HG03571 (cell line): ENCODE measurements at regions not wholly inside any gene's neighbourhood (a gene's known extent, or its start where the extent isn't known, plus 50 kb on each side); places are given as distances from the start of the nearest gene placed in this dataset.
A peak's percentile ranks its signal among the peaks of the same experiment; 100 is the strongest.

Experiments used
- ATAC-seq: cut with Tn5 transposase; IDR thresholded peaks from one replicate; pipeline ENCODE4 v1.9.1; 2021; ENCODE audit not compliant: unreplicated experiment

DNA sequence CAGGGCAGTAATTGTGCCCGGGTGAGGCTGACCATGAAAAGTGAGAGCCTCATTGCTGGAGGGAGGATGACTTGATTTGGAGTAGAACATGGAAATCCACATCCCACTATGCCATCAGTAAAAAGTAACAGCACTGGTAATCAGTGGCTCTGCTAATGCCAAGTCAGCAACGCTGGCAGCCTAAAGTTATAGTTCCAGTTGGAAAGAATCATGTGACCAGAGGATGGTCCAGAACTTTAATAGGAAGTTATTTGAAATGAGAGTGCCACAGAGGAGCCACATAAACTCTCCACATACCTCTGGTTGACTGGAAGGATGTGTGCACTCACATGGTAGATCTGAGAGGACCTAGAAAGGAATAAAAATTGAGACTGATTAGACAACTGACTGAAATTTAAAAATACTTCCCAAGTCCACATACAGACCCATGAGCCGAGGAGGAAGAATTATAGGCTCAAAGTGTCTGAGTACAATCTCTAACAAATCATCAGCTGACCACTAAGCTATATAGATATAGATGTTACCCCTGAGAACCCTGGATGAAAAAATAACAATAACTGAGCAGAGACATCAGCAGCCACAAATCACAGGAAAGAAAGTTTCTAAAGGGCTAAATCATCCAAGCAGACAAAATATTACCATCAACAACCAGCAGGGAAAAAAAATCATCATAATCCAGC, 346.8 kb downstream of the STK39 start:
- ATAC-seq: no peak

DNA sequence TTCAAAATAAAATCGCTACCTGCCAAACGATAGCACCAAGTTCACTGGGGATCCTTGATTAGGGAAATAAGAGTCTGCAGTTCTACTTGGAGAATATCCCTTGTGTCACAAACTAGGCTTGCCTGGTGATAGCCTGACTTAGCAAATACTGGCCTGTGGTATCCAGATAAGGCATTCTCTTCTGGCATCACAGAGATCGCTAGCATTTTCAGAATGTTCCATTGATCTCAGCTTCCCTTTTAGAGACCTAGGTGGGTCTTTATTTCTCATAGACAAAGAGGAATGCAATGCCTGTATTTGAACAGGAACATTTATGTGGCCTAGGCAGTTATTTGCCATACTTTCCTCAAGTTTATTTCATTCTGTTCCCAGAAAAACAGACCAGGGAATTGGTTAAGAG, 349.1 kb downstream of the STK39 start:
- no peak for ATAC-seq

DNA sequence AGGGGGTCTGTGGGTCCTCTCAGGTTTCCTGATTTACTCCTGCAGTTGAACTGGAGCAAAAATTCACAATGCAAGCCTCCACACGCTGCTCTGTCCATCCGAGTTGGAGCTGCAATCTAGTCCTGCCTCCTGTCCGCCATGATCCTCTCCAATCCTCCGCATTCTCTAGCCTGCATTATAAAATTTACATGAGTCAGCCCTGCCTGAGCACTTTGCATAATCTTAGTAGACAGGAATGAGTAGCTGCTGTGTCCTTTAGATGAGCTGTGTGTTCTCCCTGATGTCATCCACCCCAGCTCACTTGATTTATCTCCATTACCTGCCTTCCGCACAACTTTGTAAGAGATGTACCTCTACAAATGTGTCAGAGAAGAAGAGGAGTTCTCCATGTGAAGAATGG, 355.6 kb downstream of the STK39 start:
- ATAC-seq: no peak

DNA sequence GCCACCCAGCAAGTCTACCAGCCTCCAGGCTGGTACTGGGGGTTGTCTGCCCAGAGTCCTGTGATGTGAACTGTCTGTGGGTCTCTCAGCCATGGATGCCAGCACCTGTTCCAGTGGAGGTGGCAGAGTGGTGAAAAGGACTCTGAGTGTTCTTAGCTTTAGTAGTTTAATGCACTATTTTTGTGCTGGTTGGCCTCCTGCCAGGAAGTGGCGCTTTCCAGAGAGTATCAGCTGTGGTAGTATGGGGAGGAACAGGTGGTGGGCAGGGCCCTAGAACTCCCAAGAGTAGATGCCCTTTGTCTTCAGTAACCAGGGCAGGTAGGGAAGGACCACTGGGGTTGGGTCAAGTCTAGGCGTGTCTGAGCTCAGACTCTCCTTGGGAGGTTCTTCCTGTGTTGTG, 356.7 kb downstream of the STK39 start:
- no peak for ATAC-seq

DNA sequence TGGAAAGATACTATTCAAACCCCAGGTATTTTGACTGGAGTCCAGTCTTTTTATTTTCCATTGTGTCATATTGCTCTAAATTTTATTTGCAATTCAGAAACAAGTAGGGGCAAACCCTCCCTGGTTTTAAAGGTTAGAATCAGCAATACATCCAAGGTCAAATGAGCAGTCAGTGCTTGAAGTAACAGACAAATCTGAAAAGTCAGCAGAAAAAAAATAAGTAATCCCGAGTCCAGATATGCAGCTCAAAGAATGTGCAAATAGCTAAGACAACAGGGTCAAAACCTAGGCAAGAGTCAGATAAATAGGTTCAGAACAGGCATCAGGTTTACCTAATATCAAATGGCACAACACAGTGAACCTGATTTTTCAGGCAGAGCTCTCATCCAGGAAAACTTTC, 367.0 kb downstream of the STK39 start:
- ATAC-seq: no peak

DNA sequence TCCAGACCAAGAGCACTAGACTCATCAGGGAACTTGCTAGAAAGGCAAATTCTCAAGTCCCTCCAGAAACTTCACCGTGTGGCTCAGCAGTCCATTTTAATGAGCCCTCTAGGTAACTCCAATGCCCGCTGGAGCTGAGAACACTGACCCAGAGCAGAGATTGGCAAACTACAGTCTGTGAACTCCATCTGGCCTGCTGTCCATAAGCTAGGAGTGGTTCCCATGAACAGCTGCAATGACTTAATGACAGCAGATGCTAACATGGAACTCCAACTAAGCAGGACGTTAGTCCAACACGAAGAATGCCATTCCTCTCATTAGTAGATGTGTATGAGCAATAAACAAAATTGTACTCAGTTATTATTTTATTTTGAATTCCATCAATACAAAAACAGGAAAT, 371.9 kb downstream of the STK39 start:
- no peak for ATAC-seq

DNA sequence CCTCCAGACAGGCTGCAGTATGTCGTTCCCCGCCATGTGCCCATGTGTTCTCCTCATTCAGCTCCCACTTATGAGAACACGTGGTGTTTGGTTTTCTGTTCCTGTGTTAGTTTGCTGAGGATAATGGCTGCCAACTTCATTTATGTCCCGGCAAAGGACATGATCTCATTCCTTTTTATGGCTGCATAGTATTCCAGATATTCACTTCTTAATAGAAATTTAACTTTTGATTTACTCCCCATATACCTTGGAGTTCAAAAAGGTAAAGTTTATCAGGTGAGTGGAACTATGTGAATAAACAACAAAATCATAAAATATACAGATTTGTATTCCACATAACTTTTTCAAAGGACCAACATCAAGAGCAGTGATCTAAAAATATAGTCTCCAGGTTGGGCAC, 372.6 kb downstream of the STK39 start:
- no peak for ATAC-seq

DNA sequence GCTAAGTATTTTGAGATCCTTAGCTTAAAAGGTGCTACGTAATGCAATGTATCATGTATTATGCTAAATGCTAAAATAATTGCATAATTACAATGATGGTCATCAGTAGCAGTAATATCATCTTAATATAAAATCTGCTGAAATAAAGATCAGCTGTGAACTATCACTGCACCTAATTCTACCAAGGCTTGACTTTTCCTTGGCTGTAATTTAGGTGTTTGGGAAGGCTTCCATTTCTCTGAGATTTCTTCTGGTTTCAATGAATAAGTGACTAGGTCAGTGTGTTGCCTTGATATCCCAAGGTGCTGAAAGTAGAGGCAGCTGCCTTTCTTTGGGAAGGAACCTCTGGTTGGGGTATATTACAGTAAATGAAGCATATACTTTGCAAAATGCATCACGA, 376.1 kb downstream of the STK39 start:
- ATAC-seq: no peak

DNA sequence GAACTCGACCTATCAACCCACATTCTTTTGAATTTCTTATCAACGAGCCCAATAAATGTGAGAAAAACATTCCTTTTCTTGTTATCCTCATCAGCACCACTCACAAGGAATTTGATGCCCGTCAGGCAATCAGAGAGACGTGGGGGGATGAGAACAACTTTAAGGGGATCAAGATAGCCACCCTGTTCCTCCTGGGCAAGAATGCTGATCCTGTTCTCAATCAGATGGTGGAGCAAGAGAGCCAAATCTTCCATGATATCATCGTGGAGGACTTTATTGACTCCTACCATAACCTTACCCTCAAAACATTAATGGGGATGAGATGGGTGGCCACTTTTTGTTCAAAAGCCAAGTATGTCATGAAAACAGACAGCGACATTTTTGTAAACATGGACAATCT, 378.2 kb downstream of the STK39 start:
- ATAC-seq: no peak

DNA sequence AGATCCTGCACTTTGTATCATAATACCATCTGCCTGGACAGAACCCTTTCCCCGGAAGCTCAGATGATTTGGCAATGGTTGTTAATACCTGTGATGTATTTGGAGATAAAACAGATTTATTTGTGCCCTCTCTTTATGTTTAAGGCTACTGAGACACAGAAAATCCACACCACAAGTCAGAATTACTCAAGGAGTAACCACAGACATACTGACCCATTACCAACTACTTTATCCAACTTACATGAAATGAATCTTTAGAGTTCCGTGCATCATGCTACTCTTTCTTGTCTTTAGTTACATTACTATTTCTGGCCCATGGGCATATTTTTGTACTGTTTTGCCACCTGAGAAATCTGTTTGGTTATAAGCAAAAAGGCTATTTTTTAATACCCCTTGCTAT, 384.0 kb downstream of the STK39 start:
- no peak for ATAC-seq

DNA sequence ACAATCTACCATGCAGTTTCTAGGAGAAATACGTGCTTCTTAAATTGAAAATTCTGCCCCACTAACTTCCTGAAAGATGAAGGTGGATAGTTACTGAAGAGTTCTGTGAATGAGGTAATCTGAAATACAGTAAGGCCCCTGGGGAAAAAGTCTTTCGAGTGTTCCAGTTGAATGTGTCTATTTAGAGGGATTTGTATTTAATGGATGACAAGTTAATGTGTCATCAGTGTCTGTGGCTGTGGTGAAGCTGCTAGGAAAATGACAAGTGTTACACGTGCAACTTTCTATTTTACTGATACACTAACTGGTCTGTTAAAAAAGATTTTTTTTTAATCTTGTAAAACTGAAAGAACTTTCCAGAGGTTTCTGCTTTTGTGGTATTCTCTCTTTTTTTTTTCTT, 384.6 kb downstream of the STK39 start:
- peak; percentile 77 for ATAC-seq

DNA sequence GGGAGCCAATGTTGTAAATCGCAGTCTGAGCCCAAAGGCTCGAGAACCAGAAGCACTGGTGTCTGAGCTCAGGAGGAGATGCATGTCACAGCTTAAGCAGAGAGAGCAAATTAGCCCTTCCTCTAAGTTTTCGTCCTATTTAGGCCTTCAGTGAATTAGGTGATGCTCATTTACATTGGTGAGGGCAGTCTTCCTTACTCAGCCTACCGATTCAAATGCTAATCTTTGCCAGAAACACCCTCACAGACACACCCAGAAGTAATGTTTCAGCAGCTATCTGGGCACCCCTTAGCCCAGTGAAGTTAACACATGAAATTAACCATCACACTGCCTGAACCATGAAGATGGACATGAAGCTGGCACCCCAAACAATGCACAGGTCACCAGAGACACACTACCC, 385.1 kb downstream of the STK39 start:
- ATAC-seq: peak; percentile 9

DNA sequence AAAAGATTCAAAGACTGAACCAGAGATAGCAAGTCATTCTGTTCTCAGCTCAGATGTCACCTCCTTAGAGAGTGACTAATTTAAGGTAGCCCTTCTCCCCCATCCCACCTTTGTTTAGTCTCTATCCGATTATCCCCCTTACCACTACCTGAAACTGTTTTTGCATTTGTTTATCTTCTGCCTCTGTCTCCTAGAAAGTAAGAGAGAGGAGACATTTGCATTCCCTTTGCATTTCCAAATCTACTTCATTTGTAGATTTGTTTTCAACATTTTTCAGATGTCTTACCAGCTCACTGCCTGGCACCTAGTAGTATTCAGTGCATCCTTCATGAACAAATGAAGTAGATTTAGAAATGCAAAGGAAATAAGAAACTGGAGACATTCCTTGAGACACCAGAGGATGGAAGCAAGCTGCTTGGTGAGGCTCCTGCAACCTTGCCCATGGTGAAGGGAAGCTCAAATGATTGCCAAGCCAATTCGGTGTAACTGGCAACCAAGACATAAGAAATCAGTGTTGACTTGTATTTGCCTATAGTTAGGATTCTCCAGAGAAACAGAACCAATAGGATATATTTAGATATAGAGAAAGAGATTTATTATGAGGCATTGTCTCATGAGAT, 385.7 kb downstream of the STK39 start:
- no peak for ATAC-seq

DNA sequence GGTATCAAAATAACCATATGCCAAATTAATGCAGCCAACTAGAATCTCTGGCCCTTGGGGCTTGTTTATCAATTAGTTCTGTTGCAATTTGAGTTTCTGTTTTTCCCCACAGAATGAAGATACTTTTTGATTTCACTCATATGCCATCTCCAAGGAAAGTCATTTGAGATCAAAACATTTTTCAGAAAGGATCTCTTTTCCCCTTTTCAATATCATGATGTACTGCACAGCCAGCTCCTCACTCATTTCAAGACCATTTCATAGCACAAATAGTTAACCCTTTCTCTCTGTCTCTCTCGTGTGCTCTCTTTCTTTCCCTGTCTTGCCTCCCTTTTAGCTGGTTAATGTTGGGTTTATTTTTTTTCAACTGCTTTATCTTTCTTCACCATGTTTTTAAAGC, 387.3 kb downstream of the STK39 start:
- ATAC-seq: no peak

DNA sequence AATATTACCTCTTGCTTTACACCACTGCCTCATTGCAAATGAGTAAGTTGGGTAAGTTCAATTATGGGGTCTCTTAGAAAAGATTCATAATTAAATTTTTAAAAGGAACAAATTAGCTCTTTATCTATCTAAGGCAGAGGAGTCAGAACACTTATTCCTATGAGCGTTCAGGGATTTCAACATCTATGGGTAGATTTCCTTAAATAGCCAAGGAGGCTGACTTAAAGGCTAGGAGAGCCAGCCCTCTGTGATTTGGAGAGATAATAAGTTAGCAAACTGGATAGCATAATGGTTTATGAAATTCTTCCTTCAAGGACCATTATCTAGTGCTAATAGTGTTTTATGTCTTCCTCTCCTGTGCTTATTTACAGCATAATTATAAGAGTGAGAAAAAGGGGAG, 387.7 kb downstream of the STK39 start:
- no peak for ATAC-seq

DNA sequence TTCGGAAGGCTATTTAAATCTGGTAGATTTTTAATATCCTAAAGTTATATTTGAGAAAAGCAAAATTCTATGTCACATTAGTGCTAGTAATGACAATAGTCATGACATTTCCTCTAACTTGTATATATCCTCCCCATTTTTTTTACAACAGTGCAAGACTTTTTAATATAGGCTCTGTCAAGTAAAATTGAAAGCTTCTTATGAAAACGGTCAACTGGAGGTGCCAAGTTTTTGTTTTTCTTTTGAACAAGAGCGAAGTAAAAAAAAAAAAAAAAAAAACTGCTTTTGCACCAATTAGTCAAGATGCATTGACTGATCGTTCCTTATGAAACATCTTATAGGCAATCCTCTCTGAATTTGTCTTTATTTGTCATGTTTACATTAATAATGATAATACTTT, 389.3 kb downstream of the STK39 start:
- ATAC-seq: no peak

DNA sequence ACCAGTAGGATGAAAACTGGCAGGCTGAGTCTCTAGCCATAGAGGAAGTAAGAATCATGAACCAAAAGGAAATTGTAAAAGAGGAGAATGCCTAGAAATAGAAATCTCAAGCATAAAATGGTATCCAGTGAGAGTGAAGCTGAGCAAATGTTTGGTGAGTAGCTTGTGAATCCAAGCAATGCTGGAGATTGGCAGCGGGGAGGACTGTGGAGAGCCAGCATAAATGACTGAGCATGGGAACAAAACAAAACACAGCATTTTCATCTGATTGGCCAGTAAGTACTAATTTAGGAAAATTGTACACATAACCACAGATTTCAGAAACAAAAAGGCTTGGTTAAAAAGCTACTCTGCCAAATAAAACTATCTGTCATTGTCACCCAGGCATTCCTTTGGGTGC, 390.0 kb downstream of the STK39 start:
- no peak for ATAC-seq

DNA sequence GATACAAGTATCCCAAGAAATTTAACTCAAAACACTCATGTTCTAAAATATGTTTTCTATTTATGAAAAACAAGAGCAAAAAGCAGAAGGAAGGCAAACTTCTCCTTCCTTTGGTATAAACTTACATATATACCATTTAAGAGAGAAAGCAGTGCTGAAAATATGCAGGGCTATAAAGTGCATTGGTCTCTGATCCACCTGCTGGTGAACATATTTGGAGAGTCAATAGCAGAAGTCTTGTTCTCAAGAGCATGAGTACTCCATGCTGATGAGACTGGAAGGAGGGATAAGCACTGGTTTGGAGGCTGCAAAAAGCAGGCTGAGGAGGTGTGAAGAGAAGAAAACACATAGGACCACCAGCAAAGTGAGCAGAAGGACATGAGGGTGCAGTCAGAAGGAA, 391.2 kb downstream of the STK39 start:
- no peak for ATAC-seq

DNA sequence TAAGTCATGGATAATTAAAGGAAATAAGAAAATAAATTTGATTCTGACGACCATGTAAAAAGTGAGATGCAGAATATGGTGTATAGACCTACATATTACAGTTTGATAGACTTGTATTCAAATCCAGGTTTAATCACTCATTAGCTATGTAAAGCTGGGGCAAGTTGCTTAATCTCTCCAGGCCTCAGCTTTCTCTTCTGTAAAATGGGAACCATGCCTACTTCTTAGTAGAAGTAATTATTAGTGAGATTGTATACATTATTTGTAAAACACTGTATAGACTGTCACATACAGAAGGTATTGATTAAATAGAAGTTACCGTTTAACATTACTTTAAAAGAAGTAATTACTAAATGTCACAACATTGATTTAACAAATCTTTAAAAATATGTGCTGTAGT, 392.2 kb downstream of the STK39 start:
- no peak for ATAC-seq

DNA sequence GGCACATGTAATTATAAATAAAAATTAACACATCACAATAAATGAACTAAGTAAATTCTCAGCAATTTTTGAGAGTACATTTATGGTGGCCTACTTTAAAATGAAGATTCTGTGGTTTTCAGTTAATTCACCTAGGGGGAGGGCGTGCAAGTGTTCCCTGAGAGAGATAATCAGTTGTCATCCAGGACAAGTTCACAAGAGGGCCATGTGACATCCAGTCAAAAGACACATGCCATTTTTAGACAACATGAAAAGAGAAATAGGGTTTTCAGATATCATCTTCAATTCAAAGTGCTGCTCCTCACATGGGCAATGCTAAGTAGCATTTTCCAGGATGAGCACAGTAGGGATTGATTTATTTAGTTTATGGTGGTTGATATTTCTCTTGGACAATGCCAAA, 393.7 kb downstream of the STK39 start:
- no peak for ATAC-seq

DNA sequence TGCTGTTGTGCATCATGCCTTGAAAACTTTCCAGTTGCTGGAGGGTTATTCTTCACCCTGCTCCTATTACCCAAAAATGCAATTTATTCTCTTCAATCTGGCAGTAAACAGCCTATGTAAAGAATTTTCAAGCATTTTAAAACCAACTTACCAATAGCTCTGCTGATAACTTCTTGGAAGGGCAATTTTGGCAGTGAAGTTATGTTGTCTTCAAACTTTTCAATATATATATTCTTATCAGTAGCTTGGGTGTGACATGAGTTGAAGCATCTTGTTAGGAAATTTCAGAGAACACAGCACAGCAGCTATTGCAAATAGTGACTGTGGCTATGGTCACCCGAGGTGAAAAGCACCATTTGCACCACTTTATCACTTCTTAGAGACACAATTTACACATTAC, 395.5 kb downstream of the STK39 start:
- ATAC-seq: no peak

DNA sequence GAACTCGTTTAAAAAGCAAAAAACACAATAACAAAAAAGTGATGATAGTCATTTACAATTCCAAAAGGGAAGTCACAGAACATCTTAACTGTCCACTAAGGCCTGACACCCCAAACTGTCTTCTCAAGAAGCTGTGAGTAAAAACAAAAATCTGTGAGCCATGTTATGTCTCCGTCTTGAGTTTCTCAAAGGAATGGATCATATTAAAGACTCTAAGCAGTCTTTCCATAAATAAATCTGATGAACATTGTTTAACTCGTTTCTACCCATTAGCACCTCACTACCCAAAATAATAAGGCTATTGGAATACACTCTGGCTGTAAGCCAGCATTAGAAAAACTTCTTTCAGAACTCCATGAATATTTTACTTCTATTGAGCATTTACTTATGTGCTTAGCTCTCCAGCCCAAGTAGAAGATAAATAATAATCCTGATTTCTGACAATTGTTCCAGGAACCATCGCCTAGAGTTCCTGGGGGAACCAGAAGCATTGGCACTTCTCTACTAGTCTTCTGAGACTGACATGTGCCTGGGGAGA, 396.0 kb downstream of the STK39 start:
- no peak for ATAC-seq
